H9 (cell line): ENCODE measurements at regions not wholly inside any gene's neighbourhood (a gene's known extent, or its start where the extent isn't known, plus 50 kb on each side); places are given as distances from the start of the nearest gene placed in this dataset.

Experiments
- DNase-seq: peaks from one replicate; pipeline ENCODE4 v3.0.0-alpha.2; 2017
- H2AFZ ChIP-seq: one replicate; pipeline ENCODE4 v1.6.1; 2013; ENCODE audit warnings: mild to moderate bottlenecking, low read length, control low read depth, moderate library complexity
- H2AK5ac ChIP-seq: 2 replicates; pipeline ENCODE4 v1.6.1; 2013; ENCODE audit warnings: low read length, control low read depth, mixed read lengths; ENCODE audit not compliant: insufficient read length
- H2BK120ac ChIP-seq: one replicate; pipeline ENCODE4 v1.6.1; 2013; ENCODE audit warnings: low read depth, mild to moderate bottlenecking, low read length, control low read depth, inconsistent platforms; ENCODE audit not compliant: poor library complexity, severe bottlenecking
- H2BK12ac ChIP-seq: 2 replicates; pipeline ENCODE4 v1.6.1; 2013; ENCODE audit warnings: low read length, control low read depth, mixed read lengths, low read depth; ENCODE audit not compliant: insufficient read length
- H2BK15ac ChIP-seq: 2 replicates; pipeline ENCODE4 v1.6.1; 2013; ENCODE audit warnings: low read depth, low read length, control low read depth
- H2BK20ac ChIP-seq: one replicate; pipeline ENCODE4 v1.6.1; 2013; ENCODE audit warnings: low read depth, mild to moderate bottlenecking, low read length, control low read depth, inconsistent platforms; ENCODE audit not compliant: poor library complexity, severe bottlenecking
- H2BK5ac ChIP-seq: 2 replicates; pipeline ENCODE4 v1.6.1; 2013; ENCODE audit warnings: low read length, control low read depth, mixed read lengths; ENCODE audit not compliant: insufficient read length
- H3K14ac ChIP-seq: 2 replicates; pipeline ENCODE4 v1.6.1; 2013; ENCODE audit warnings: low read length, control low read depth; ENCODE audit not compliant: insufficient read depth
- H3K18ac ChIP-seq: 2 replicates; pipeline ENCODE4 v1.6.1; 2013; ENCODE audit warnings: low read depth, mild to moderate bottlenecking, mixed read lengths, low read length, control low read depth; ENCODE audit not compliant: insufficient read length
- H3K23ac ChIP-seq: 2 replicates; pipeline ENCODE4 v1.6.1; 2013; ENCODE audit warnings: low read length, control low read depth, mixed read lengths, low read depth; ENCODE audit not compliant: insufficient read length
- H3K23me2 ChIP-seq: 2 replicates; pipeline ENCODE4 v1.6.1; 2013; ENCODE audit warnings: low read depth, mild to moderate bottlenecking, mixed read lengths, low read length, control low read depth; ENCODE audit not compliant: insufficient read length, poor library complexity, severe bottlenecking
- H3K27ac ChIP-seq: 2 replicates; pipeline ENCODE4 v1.5.1; 2013; ENCODE audit warnings: low read length, control low read depth, mixed read lengths, low read depth; ENCODE audit not compliant: insufficient read length
- H3K27me3 ChIP-seq: 2 replicates; pipeline ENCODE4 v1.6.1; 2013; ENCODE audit warnings: low read length, control low read depth, inconsistent platforms; ENCODE audit not compliant: insufficient read depth
- H3K4ac ChIP-seq: 2 replicates; pipeline ENCODE4 v1.6.1; 2013; ENCODE audit warnings: low read depth, mild to moderate bottlenecking, control low read depth, inconsistent platforms, low read length, moderate library complexity
- H3K4me1 ChIP-seq: 2 replicates; pipeline ENCODE4 v1.6.1; 2013; ENCODE audit warnings: low read length, control low read depth, inconsistent platforms; ENCODE audit not compliant: insufficient read depth
- H3K4me2 ChIP-seq: 2 replicates; pipeline ENCODE4 v1.6.1; 2013; ENCODE audit warnings: low read length, control low read depth, mixed read lengths; ENCODE audit not compliant: insufficient read length, insufficient read depth
- H3K56ac ChIP-seq: 2 replicates; pipeline ENCODE4 v1.6.1; 2013; ENCODE audit warnings: low read depth, mild to moderate bottlenecking, mixed read lengths, low read length, control low read depth; ENCODE audit not compliant: insufficient read length
- H3K79me1 ChIP-seq: 2 replicates; pipeline ENCODE4 v1.6.1; 2013; ENCODE audit warnings: low read depth, mild to moderate bottlenecking, moderate library complexity, low read length, control low read depth, inconsistent platforms; ENCODE audit not compliant: insufficient read depth, poor library complexity, severe bottlenecking
- H3K79me2 ChIP-seq: 2 replicates; pipeline ENCODE4 v1.6.1; 2013; ENCODE audit warnings: low read length, control low read depth, inconsistent platforms; ENCODE audit not compliant: insufficient read depth
- H3K9ac ChIP-seq: 2 replicates; pipeline ENCODE4 v1.6.1; 2013; ENCODE audit warnings: low read length, control low read depth, mixed read lengths; ENCODE audit not compliant: insufficient read length; ENCODE audit errors: extremely low read depth
- H3K9me3 ChIP-seq: one replicate; pipeline ENCODE4 v1.6.1; 2013; ENCODE audit warnings: low read depth, low read length, inconsistent platforms; ENCODE audit not compliant: control insufficient read depth
- H3T11ph ChIP-seq: one replicate; pipeline ENCODE4 v1.6.1; 2013; ENCODE audit warnings: mild to moderate bottlenecking, low read length, control low read depth, inconsistent platforms
- H4K20me1 ChIP-seq: one replicate; pipeline ENCODE4 v1.6.1; 2013; ENCODE audit not compliant: control insufficient read depth, insufficient read length, insufficient read depth
- H4K5ac ChIP-seq: 2 replicates; pipeline ENCODE4 v1.6.1; 2013; ENCODE audit warnings: low read depth, mild to moderate bottlenecking, mixed read lengths, low read length, control low read depth; ENCODE audit not compliant: insufficient read length
- H4K8ac ChIP-seq: replicated peaks from 2 replicates; pipeline ENCODE4 v1.6.1; 2013; ENCODE audit warnings: low read length, control low read depth, mixed read lengths, low read depth; ENCODE audit not compliant: insufficient read length
- H4K91ac ChIP-seq: 2 replicates; pipeline ENCODE4 v1.6.1; 2013; ENCODE audit warnings: low read depth, mild to moderate bottlenecking, moderate library complexity, mixed read lengths, low read length, control low read depth; ENCODE audit not compliant: insufficient read length
- H3K27ac Mint-ChIP-seq, 3 experiments: 2 replicates in 2 of 3; 3 replicates in 1 of 3; pipeline ENCODE4 v1.8.0; 2020 to 2021; ENCODE audit warnings: mixed read lengths in 3 of 3, mild to moderate bottlenecking in 1 of 3, moderate library complexity in 1 of 3
- H3K27me3 Mint-ChIP-seq: 2 replicates; pipeline ENCODE4 v1.8.0; 2021; ENCODE audit warnings: low read depth, mild to moderate bottlenecking, moderate library complexity, mixed read lengths
- H3K36me3 Mint-ChIP-seq, 3 experiments: 2 replicates in 2 of 3; 3 replicates in 1 of 3; pipeline ENCODE4 v1.8.0; 2020 to 2021; ENCODE audit warnings: low read depth in 3 of 3, mixed read lengths in 3 of 3; ENCODE audit not compliant: insufficient read depth in 1 of 3
- H3K4me1 Mint-ChIP-seq, 2 experiments: 2 replicates each; pipeline ENCODE4 v1.8.0; 2020; ENCODE audit warnings: mixed read lengths in 2 of 2
- H3K4me3 Mint-ChIP-seq, 2 experiments: 2 replicates in 1 of 2; 3 replicates in 1 of 2; pipeline ENCODE4 v1.8.0; 2020 to 2021; ENCODE audit warnings: mild to moderate bottlenecking in 2 of 2, mixed read lengths in 2 of 2, moderate library complexity in 1 of 2
- H3K9me3 Mint-ChIP-seq, 2 experiments: 2 replicates in 1 of 2; 3 replicates in 1 of 2; pipeline ENCODE4 v1.8.0; 2020; ENCODE audit warnings: mild to moderate bottlenecking in 2 of 2, mixed read lengths in 2 of 2, moderate library complexity in 1 of 2
- CTCF ChIP-seq: fragments of 200-600 bp; sonication (generic); conservative IDR thresholded peaks from 3 replicates; pipeline ENCODE4 v1.8.0; 2021; ENCODE audit warnings: antibody characterized with exemption, mild to moderate bottlenecking
- WGBS: extraction: QIAGEN DNeasy Blood & Tissue Kit; methylation state at CpG from one replicate; pipeline ENCODE4 v1.1.7; 2013; ENCODE audit warnings: missing lambda C conversion rate, low lambda C conversion rate, mixed read lengths; ENCODE audit not compliant: insufficient read length; ENCODE audit errors: extremely low coverage; 5-methylcytosine and 5-hydroxymethylcytosine counted together

GRCh38 chr12:19971361-19972280, 396.7 kb upstream of the PDE3A start:
- Histone ChIP-seq H3K14ac (no peak overlapping the region; the same call in 1 of the 2 replicates), H4K91ac (peak overlapping the region; percentile 13), H4K8ac (no peak overlapping the region), H3K4me2 (no peak overlapping the region), H3K23ac (no peak overlapping the region), H3K79me1 (no peaks in the 10 kb centered on the region), H3K4me1 (peaks cover 2% of the 10 kb centered on the region; the same call in 1 of the 2 replicates), H3K27ac (no peak overlapping the region), H2BK5ac (no peak overlapping the region), H3K9ac (no peak overlapping the region), H3T11ph (peak overlapping the region; percentile 39), H2BK15ac (no peak overlapping the region), H2AFZ (no peak overlapping the region), H3K79me2 (no peaks in the 10 kb centered on the region), H3K9me3 (no peaks in the 10 kb centered on the region), H3K23me2 (no peaks in the 10 kb centered on the region), H2BK20ac (no peak overlapping the region), H3K4ac (no peak overlapping the region), H4K20me1 (no peaks in the 10 kb centered on the region), H3K56ac (no peak overlapping the region), H3K27me3 (no peaks in the 10 kb centered on the region), H2BK12ac (no peak overlapping the region), H3K18ac (peak overlapping the region; percentile 37), H4K5ac (no peak overlapping the region), H2BK120ac (no peak overlapping the region), H2AK5ac (no peak overlapping the region)
- TF ChIP-seq CTCF = peak; percentile 33; the same call in 1 of the 3 replicates
- Mint-ChIP-seq H3K4me1 (peaks cover 20% of the 10 kb centered on the region in 2 experiments), H3K36me3 (no peaks in the 10 kb centered on the region; a peak in 1 of 7 replicates), H3K27ac (peak overlapping the region in 2 of 3 experiments; percentile 10 to 62; a peak in 5 of 7 replicates), H3K27me3 (no peaks in the 10 kb centered on the region), H3K4me3 (no peak overlapping the region), H3K9me3 (no peaks in the 10 kb centered on the region)
- peak; percentile 89 for DNase-seq
- no CpG with 5 or more reads among the region's 8 CpGs for WGBS
